ENCODE measurements at regions not wholly inside any gene's neighbourhood (a gene's known extent, or its start where the extent isn't known, plus 50 kb on each side); places are given as distances from the start of the nearest gene placed in this dataset.

- Mint-ChIP-seq H3K4me3 (no peak overlapping the region), H3K4me1 (no peaks in the 10 kb centered on the region), H3K27me3 (no peaks in the 10 kb centered on the region), H3K27ac (no peak overlapping the region), H3K9me3 (ENCODE audit: insufficient read depth) (peaks cover 5% of the 10 kb centered on the region)
- ATAC-seq (ENCODE audit: low read depth) (no peak), DNase-seq (no peak)
- no peaks in the 10 kb centered on the region for H3K4me1 ChIP-seq (ENCODE audit: control insufficient read depth in 2 of 2, insufficient read depth in 2 of 2, low read length in 2 of 2)
- H2AFZ ChIP-seq (ENCODE audit: insufficient read depth, low read depth, low read length, poor library complexity, severe bottlenecking), result no peak overlapping the region
- ChIA-PET POLR2A (no interaction called here), CTCF (no interaction called here)
- no peaks in the 10 kb centered on the region for H3K27me3 ChIP-seq (replicated peaks in 1 of 4; ENCODE audit: control extremely low read depth in 1 of 4, control insufficient read depth in 3 of 4, insufficient read depth in 4 of 4, low read length in 3 of 4)
- no peak overlapping the region for H3K9ac ChIP-seq (ENCODE audit: low read length)
- H4K20me1 ChIP-seq (ENCODE audit: control insufficient read depth, insufficient read depth, low read length, poor library complexity, severe bottlenecking), result no peaks in the 10 kb centered on the region
- no peak overlapping the region for H3K4me2 ChIP-seq (replicated peaks; ENCODE audit: low read depth, low read length, poor library complexity, severe bottlenecking)
- H3K36me3 ChIP-seq (replicated peaks in 1 of 2; ENCODE audit: control extremely low read depth in 1 of 2, control insufficient read depth in 1 of 2, extremely low read depth in 1 of 2, insufficient read depth in 2 of 2, low read length in 1 of 2), result no peaks in the 10 kb centered on the region
- no peak overlapping the region for H3K27ac ChIP-seq (ENCODE audit: low read length in 2 of 2)
- TF ChIP-seq EZH2 (IDR thresholded peaks at IDR 0.05; ENCODE audit: borderline replicate concordance, insufficient read depth, low read depth, low read length, poor library complexity, severe bottlenecking), result no peak
- no peak for TF ChIP-seq CTCF (IDR thresholded peaks at IDR 0.05)
- no peak overlapping the region for H3K4me3 ChIP-seq (ENCODE audit: control extremely low read depth in 1 of 5, extremely low read depth in 1 of 5, insufficient read depth in 1 of 5, low read depth in 2 of 5, low read length in 4 of 5)
- intact Hi-C loops (cut with micrococcal nuclease), result no loop called here
- H3K79me2 ChIP-seq (ENCODE audit: control insufficient read depth, insufficient read depth, low read length), result no peaks in the 10 kb centered on the region
- no peaks in the 10 kb centered on the region for H3K9me3 ChIP-seq (ENCODE audit: control extremely low read depth in 1 of 3, control insufficient read depth in 2 of 3, insufficient read depth in 1 of 3, low read length in 2 of 3)
Observed at GRCh38 chr12:98020376-98020775, 495.0 kb upstream of the TMPO start.

- TF ChIP-seq CTCF (IDR thresholded peaks at IDR 0.05) (no peak), EZH2 (IDR thresholded peaks at IDR 0.05; ENCODE audit: borderline replicate concordance, insufficient read depth, low read depth, low read length, poor library complexity, severe bottlenecking) (no peak)
- Mint-ChIP-seq H3K27me3 (no peaks in the 10 kb centered on the region), H3K27ac (no peak overlapping the region), H3K4me1 (no peaks in the 10 kb centered on the region), H3K4me3 (no peak overlapping the region), H3K9me3 (ENCODE audit: insufficient read depth) (peaks cover 2% of the 10 kb centered on the region)
- no peak overlapping the region for H3K27ac ChIP-seq (ENCODE audit: low read length in 2 of 2)
- no peaks in the 10 kb centered on the region for H3K27me3 ChIP-seq (replicated peaks in 1 of 4; ENCODE audit: control extremely low read depth in 1 of 4, control insufficient read depth in 3 of 4, insufficient read depth in 4 of 4, low read length in 3 of 4)
- no peak overlapping the region for H3K9ac ChIP-seq (ENCODE audit: low read length)
- intact Hi-C loops (cut with micrococcal nuclease), result no loop called here
- H3K4me3 ChIP-seq (ENCODE audit: control extremely low read depth in 1 of 5, extremely low read depth in 1 of 5, insufficient read depth in 1 of 5, low read depth in 2 of 5, low read length in 4 of 5), result no peak overlapping the region
- H3K79me2 ChIP-seq (ENCODE audit: control insufficient read depth, insufficient read depth, low read length), result no peaks in the 10 kb centered on the region
- no peaks in the 10 kb centered on the region for H4K20me1 ChIP-seq (ENCODE audit: control insufficient read depth, insufficient read depth, low read length, poor library complexity, severe bottlenecking)
- ChIA-PET POLR2A (no interaction called here), CTCF (no interaction called here)
- no peaks in the 10 kb centered on the region for H3K36me3 ChIP-seq (replicated peaks in 1 of 2; ENCODE audit: control extremely low read depth in 1 of 2, control insufficient read depth in 1 of 2, extremely low read depth in 1 of 2, insufficient read depth in 2 of 2, low read length in 1 of 2)
- no peaks in the 10 kb centered on the region for H3K9me3 ChIP-seq (ENCODE audit: control extremely low read depth in 1 of 3, control insufficient read depth in 2 of 3, insufficient read depth in 1 of 3, low read length in 2 of 3)
- H3K4me1 ChIP-seq (ENCODE audit: control insufficient read depth in 2 of 2, insufficient read depth in 2 of 2, low read length in 2 of 2), result no peaks in the 10 kb centered on the region
- DNase-seq, result no peak
- H2AFZ ChIP-seq (ENCODE audit: insufficient read depth, low read depth, low read length, poor library complexity, severe bottlenecking), result no peak overlapping the region
- no peak overlapping the region for H3K4me2 ChIP-seq (replicated peaks; ENCODE audit: low read depth, low read length, poor library complexity, severe bottlenecking)
- no peak for ATAC-seq (ENCODE audit: low read depth)
Observed at GRCh38 chr12:98022961-98023360, 492.4 kb upstream of the TMPO start.
